Dendritic cell treated with granulocyte-macrophage colony-stimulating factor and Interleukin-4, amounts not matched to agents 40 ng/mL and 50 ng/mL, for 4 days (primary cell): ENCODE measurements at regions not wholly inside any gene's neighbourhood (a gene's known extent, or its start where the extent isn't known, plus 50 kb on each side); places are given as distances from the start of the nearest gene placed in this dataset.

Experiments
- H3K27ac Mint-ChIP-seq: one replicate; pipeline ENCODE4 v1.8.0; 2022; ENCODE audit warnings: mild to moderate bottlenecking, mixed read lengths
- H3K27me3 Mint-ChIP-seq: one replicate; pipeline ENCODE4 v1.8.0; 2022; ENCODE audit warnings: mild to moderate bottlenecking, mixed read lengths
- H3K36me3 Mint-ChIP-seq: one replicate; pipeline ENCODE4 v1.8.0; 2022; ENCODE audit warnings: low read depth, mixed read lengths
- H3K4me1 Mint-ChIP-seq: one replicate; pipeline ENCODE4 v1.8.0; 2022; ENCODE audit warnings: low read depth, mixed read lengths
- H3K4me3 Mint-ChIP-seq: one replicate; pipeline ENCODE4 v1.8.0; 2022; ENCODE audit warnings: mild to moderate bottlenecking, moderate library complexity, mixed read lengths
- H3K9me3 Mint-ChIP-seq: one replicate; pipeline ENCODE4 v1.8.0; 2022; ENCODE audit warnings: mixed read lengths
- intact Hi-C: fragments of 100-400 bp; cut with micrococcal nuclease; formaldehyde crosslinking; loops from one replicate; pipeline ENCODE4 v1.15.0; 2022

DNA sequence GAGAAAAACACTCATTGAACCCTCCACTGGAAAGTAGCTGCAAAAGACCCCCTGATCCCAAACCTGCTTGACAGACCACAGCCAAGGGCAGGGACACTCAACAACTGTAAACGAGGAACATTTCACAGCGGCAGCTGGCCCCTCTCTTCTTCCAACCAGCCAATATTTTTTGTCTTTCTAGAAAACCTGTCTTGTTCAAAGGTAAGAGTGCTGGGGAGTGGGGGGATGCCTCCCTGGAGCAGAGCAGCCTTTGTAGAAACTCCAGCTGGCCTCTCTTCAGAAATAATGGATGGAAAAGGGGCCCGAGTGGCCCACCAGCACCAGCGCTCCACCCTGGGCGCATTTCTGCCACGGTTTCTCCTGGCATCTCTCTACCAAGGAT lies 384.0 kb downstream of the RRAGC start:
- peaks cover 5% of the 10 kb centered on the region for H3K4me1 Mint-ChIP-seq
- no peaks in the 10 kb centered on the region for H3K36me3 Mint-ChIP-seq
- peaks cover 73% of the 10 kb centered on the region for H3K27me3 Mint-ChIP-seq
- H3K9me3 Mint-ChIP-seq, result peaks cover 8% of the 10 kb centered on the region
- no peak overlapping the region for H3K27ac Mint-ChIP-seq
- intact Hi-C loops, result no loop called here
- H3K4me3 Mint-ChIP-seq, result no peak overlapping the region

DNA sequence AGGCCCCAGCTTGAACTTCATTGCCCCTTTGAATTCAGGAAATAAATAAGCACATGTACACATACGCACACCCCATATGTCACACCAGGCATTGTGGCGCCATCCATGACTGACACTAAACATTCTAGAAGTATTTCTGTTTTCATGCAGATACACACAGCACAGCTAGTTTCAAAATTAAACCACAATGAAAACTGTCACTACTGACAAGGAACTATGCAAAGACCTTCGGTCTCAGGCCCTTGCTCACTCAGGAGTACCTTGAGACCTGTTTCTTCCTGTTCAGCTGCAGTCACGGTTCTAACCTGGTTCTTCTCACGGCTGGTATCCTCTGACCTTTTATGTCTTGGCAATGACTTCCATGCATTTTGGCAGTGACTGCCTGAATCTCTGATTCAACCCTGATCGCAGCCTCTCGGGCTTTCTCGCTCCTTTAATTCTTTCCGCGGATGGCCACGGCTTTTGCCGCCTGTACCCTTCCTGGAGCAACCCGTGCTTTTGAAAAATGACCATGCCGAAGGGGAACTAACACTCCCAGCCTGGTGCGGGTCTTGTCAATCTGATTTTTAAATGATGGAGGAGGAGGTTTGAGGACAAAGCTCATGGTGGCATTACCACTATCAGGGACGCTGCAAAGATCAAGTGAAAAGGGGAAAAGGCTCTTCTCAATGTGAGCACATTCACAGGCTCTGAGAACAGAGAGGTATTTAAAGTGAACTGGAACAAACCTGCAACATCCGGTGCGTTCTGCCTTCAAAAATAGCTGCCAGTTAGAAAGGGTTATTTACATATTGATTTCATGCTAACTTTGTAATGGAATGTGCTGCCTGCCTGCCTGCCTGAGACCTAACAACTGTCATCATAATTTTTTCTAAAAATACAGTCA lies 384.6 kb downstream of the RRAGC start:
- H3K27ac Mint-ChIP-seq, result no peak overlapping the region
- peaks cover 72% of the 10 kb centered on the region for H3K27me3 Mint-ChIP-seq
- H3K4me3 Mint-ChIP-seq, result no peak overlapping the region
- no peaks in the 10 kb centered on the region for H3K36me3 Mint-ChIP-seq
- H3K9me3 Mint-ChIP-seq, result peaks cover 8% of the 10 kb centered on the region
- intact Hi-C loops, result no loop called here
- H3K4me1 Mint-ChIP-seq, result peaks cover 5% of the 10 kb centered on the region

DNA sequence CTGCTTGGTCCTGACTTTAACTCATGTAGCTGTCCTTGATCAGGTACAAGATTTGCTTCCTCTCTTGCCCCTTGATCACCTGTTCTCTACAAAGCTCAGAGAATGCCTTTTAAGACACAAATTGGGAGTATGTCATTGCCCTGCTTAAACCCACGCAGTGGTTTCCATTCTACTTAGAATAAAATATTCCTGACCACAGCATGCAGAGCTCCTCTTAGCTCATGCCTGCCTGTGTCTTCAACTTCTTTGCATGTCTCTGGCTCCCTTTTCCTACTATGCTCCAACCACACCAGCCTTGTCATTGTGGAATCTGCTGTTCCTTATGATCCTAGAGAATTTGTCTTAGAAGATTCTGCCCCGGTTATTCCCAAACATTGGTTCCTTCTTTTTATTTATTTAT lies 393.1 kb downstream of the RRAGC start:
- Mint-ChIP-seq H3K4me3 (no peak overlapping the region), H3K4me1 (no peaks in the 10 kb centered on the region), H3K27me3 (peaks cover 26% of the 10 kb centered on the region), H3K27ac (no peak overlapping the region), H3K36me3 (no peaks in the 10 kb centered on the region), H3K9me3 (no peaks in the 10 kb centered on the region)
- intact Hi-C loops, result no loop called here

DNA sequence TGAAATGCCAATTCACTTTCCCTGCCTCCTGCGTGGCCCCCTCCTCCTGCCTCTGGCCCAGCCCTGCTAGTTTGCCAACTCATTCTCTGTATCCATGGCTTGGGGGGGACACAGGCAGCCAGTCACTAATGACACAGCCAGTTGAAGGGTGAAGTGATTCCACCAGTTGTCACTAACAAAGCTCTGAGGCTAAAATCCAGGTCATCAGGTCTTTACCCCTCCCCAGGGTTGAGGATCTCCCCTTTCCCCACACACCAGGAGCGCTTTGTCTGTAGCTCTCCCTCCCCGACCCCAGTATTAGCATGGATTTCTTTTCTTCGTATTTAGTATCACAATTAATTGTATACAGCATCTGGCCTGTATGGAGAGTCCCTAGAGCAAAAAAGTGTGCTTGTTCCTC lies 394.1 kb downstream of the RRAGC start:
- H3K4me1 Mint-ChIP-seq, result no peaks in the 10 kb centered on the region
- H3K4me3 Mint-ChIP-seq, result no peak overlapping the region
- H3K27me3 Mint-ChIP-seq, result peaks cover 26% of the 10 kb centered on the region
- no peaks in the 10 kb centered on the region for H3K36me3 Mint-ChIP-seq
- intact Hi-C loops, result no loop called here
- no peaks in the 10 kb centered on the region for H3K9me3 Mint-ChIP-seq
- H3K27ac Mint-ChIP-seq, result no peak overlapping the region

GRCh38 chr1:38464071-38464661 lies 395.4 kb downstream of the RRAGC start:
- no peak overlapping the region for H3K4me3 Mint-ChIP-seq
- H3K9me3 Mint-ChIP-seq, result no peaks in the 10 kb centered on the region
- no peaks in the 10 kb centered on the region for H3K4me1 Mint-ChIP-seq
- intact Hi-C loops, result no loop called here
- peaks cover 32% of the 10 kb centered on the region for H3K27me3 Mint-ChIP-seq
- no peaks in the 10 kb centered on the region for H3K36me3 Mint-ChIP-seq
- H3K27ac Mint-ChIP-seq, result no peak overlapping the region

DNA sequence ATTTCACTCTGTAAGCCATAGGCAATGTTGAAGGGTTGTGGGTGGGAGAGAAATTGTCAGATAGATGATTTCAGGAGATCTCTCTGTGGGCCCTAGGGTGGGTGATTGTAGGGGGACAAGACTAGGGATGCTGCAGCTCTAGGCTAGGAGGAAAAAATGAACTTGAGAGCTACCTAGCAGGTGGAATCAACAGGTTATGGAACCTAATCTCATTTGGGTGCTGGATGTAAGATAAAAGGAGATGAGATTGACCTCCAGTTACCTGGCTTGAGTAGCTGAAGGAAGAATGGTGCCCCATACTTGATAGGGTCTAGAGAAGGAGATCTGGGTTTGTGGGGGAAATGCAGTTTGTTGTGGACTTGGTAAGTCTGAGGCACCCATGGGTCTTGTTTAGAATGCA lies 396.5 kb downstream of the RRAGC start:
- no peaks in the 10 kb centered on the region for H3K36me3 Mint-ChIP-seq
- intact Hi-C loops, result no loop called here
- no peaks in the 10 kb centered on the region for H3K9me3 Mint-ChIP-seq
- no peak overlapping the region for H3K4me3 Mint-ChIP-seq
- peaks cover 29% of the 10 kb centered on the region for H3K27me3 Mint-ChIP-seq
- H3K27ac Mint-ChIP-seq, result no peak overlapping the region
- no peaks in the 10 kb centered on the region for H3K4me1 Mint-ChIP-seq

- no peak overlapping the region for H3K27ac Mint-ChIP-seq
- intact Hi-C loops, result no loop called here
- H3K4me3 Mint-ChIP-seq, result no peak overlapping the region
- peaks cover 8% of the 10 kb centered on the region for H3K9me3 Mint-ChIP-seq
- H3K4me1 Mint-ChIP-seq, result no peaks in the 10 kb centered on the region
- H3K36me3 Mint-ChIP-seq, result no peaks in the 10 kb centered on the region
- H3K27me3 Mint-ChIP-seq, result peaks cover 27% of the 10 kb centered on the region
These were observed 403.1 kb downstream of the RRAGC start for GRCh38 chr1:38456531-38456876.

- Mint-ChIP-seq H3K4me1 (no peaks in the 10 kb centered on the region), H3K4me3 (no peak overlapping the region), H3K36me3 (no peaks in the 10 kb centered on the region), H3K27ac (no peak overlapping the region), H3K9me3 (peaks cover 8% of the 10 kb centered on the region), H3K27me3 (peaks cover 25% of the 10 kb centered on the region)
- intact Hi-C loops, result no loop called here
These were observed 403.6 kb downstream of the RRAGC start for GRCh38 chr1:38455829-38456530.

DNA sequence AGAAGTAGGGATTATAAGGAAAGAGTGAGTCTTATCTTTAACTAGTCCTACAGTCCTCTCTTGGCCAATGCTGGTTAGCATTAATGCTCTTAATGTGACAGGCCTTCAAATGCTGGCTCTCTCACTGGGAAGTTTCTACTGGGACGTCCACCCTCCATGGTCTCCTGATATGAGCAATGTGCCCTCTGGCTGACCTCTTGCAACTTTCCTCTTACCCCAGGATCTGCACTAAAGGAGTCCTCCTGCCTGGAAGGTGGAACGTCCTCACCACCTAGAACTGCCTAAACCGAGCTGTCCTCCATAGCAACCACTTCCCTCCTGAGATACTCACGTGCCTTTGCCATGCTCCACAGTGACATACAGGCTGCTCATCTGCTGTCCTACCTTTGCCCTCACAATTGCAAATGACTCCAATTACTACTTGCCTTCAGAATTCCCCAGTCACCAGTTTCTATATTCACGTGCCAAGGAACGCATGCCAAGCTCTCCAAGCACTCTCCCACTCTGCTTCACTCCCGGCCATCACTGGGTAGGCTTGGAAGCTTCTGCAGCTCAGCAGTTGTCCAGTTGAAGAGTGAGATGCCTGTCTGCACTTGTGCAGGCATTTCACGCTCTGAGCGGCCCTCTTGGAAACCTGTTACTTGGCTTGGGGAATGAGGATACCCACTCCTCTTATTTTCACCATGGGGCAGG lies 404.7 kb downstream of the RRAGC start:
- no peak overlapping the region for H3K27ac Mint-ChIP-seq
- no peaks in the 10 kb centered on the region for H3K36me3 Mint-ChIP-seq
- no peaks in the 10 kb centered on the region for H3K4me1 Mint-ChIP-seq
- peaks cover 25% of the 10 kb centered on the region for H3K27me3 Mint-ChIP-seq
- intact Hi-C loops, result no loop called here
- H3K4me3 Mint-ChIP-seq, result no peak overlapping the region
- peaks cover 8% of the 10 kb centered on the region for H3K9me3 Mint-ChIP-seq

- Mint-ChIP-seq H3K36me3 (no peaks in the 10 kb centered on the region), H3K27me3 (peaks cover 22% of the 10 kb centered on the region), H3K4me3 (no peak overlapping the region), H3K9me3 (peaks cover 8% of the 10 kb centered on the region), H3K27ac (no peak overlapping the region), H3K4me1 (no peaks in the 10 kb centered on the region)
- intact Hi-C loops, result no loop called here
These were observed 405.3 kb downstream of the RRAGC start for GRCh38 chr1:38454236-38454635.

- Mint-ChIP-seq H3K36me3 (no peaks in the 10 kb centered on the region), H3K27me3 (peaks cover 28% of the 10 kb centered on the region), H3K9me3 (peaks cover 8% of the 10 kb centered on the region)
These were observed 405.7 kb upstream of the POU3F1 start for GRCh38 chr1:38452246-38452645.

GRCh38 chr1:38451541-38451993 lies 405.0 kb upstream of the POU3F1 start:
- no peaks in the 10 kb centered on the region for H3K36me3 Mint-ChIP-seq
- H3K27me3 Mint-ChIP-seq, result peaks cover 29% of the 10 kb centered on the region
- H3K4me3 Mint-ChIP-seq, result no peak overlapping the region
- no peak overlapping the region for H3K27ac Mint-ChIP-seq
- H3K4me1 Mint-ChIP-seq, result no peaks in the 10 kb centered on the region
- peaks cover 8% of the 10 kb centered on the region for H3K9me3 Mint-ChIP-seq
- intact Hi-C loops, result no loop called here

More at GRCh38 chr1:38452246-38452645, 405.7 kb upstream of the POU3F1 start:
- Mint-ChIP-seq H3K27ac (no peak overlapping the region), H3K4me3 (no peak overlapping the region), H3K4me1 (no peaks in the 10 kb centered on the region)
- intact Hi-C loops, result no loop called here

- peaks cover under 1% of the 10 kb centered on the region for H3K9me3 Mint-ChIP-seq
- peaks cover 32% of the 10 kb centered on the region for H3K27me3 Mint-ChIP-seq
- H3K4me1 Mint-ChIP-seq, result no peaks in the 10 kb centered on the region
- H3K27ac Mint-ChIP-seq, result no peak overlapping the region
- H3K36me3 Mint-ChIP-seq, result no peaks in the 10 kb centered on the region
- intact Hi-C loops, result no loop called here
- no peak overlapping the region for H3K4me3 Mint-ChIP-seq
These were observed 402.3 kb upstream of the POU3F1 start for GRCh38 chr1:38448893-38449292.

DNA sequence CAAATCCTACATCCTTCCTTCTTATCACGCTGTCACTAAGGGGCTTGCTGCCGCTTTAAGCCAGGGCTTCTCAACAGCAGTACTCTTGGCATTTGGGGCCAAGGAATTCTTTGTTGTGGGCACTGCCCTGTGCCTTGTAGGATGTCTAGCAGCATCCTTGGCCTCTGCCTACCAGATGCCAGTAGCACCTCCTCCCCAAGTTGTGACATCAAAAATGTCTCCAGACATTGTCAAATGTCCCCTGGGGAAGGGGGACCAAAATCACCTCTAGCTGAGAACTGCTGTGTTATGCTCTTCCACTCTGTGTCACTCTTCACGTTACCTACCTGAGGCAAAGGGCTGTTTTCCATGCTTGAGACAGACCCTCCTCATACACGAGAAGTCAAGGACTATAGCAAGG lies 400.3 kb upstream of the POU3F1 start:
- H3K4me3 Mint-ChIP-seq, result no peak overlapping the region
- H3K27me3 Mint-ChIP-seq, result peaks cover 34% of the 10 kb centered on the region
- no peak overlapping the region for H3K27ac Mint-ChIP-seq
- intact Hi-C loops, result no loop called here
- H3K4me1 Mint-ChIP-seq, result no peaks in the 10 kb centered on the region
- H3K36me3 Mint-ChIP-seq, result no peaks in the 10 kb centered on the region
- H3K9me3 Mint-ChIP-seq, result no peaks in the 10 kb centered on the region
